ENCODE measurements at regions not wholly inside any gene's neighbourhood (a gene's known extent, or its start where the extent isn't known, plus 50 kb on each side); places are given as distances from the start of the nearest gene placed in this dataset.

DNA sequence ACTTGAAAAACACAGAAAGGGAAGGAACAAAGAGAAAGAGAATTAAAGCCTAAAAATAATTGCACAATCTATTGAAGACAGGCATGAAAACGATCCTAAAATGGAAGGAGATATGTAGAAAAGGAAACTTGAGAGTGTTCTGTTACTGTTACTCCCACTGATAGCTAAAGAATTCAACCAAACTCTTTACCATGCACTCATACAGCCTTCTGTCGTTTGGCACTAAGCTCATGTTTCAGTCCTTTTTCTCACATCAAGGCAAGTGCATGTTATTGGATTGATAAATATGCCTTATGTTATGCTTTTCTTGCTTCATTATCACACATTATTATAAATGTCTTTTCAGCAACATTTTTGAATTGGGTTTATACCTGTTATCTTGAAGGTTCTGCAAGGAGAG, 696.5 kb downstream of the EFNA5 start:
- no peak for DNase-seq

- DNase-seq: no peak
These were observed 703.9 kb downstream of the EFNA5 start for GRCh38 chr5:106966686-106967315.

DNA sequence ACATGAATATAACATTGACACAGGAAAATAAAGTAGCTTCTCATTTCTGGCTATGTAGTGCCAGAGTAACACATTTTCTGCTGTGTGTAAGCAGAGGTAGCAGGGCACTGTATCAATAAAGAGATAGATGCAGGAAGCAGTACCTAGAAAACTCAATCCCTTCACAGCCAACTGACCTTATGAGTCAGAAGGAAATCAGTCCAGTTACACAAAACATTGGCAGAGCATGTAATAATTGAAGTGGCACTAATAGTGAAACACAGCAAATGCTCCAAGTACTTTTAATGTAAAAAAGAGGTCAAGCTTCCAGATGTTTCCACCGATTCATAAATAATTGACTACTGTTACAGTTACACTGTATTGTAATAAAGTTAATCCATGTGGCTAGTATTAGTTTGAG, 706.6 kb downstream of the EFNA5 start:
- no peak for DNase-seq

- no peak for DNase-seq
These were observed 707.1 kb downstream of the EFNA5 start for GRCh38 chr5:106963630-106964029.

DNA sequence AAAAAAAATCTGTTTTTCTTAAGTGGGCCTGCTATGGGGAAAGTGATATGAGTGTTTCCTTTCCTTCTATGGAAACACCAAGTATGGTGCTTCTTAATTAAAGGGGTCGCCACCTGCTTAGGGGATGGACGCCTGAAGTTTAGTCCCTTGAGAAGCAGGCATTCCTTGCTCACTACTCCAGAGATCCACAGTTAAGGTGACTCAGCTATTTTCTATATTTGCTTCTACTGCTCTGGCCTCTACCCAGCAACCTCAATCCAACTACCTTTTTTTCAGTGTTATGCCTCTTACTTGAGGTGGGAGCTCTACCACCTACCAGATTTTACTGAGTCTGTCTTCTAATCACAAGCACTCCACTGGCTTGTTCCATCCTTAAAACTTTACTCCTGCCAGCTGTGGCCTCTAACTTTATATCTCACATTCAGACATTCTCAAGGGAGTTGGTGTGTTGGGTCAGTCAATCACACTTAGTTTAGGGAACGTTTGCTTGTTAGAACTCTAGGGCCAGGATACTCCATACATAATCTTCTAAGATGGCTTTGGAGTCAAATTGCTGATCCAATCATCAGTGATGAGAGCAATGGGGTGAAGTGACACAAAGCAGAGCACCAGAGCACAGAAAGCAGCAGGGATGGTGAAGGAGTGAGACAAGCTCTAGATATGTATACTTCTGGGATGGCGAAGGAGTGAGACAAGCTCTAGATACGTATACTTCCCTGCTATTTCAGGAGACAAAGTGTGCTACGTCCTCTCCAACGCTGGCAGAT, 708.1 kb downstream of the EFNA5 start:
- DNase-seq: no peak

DNA sequence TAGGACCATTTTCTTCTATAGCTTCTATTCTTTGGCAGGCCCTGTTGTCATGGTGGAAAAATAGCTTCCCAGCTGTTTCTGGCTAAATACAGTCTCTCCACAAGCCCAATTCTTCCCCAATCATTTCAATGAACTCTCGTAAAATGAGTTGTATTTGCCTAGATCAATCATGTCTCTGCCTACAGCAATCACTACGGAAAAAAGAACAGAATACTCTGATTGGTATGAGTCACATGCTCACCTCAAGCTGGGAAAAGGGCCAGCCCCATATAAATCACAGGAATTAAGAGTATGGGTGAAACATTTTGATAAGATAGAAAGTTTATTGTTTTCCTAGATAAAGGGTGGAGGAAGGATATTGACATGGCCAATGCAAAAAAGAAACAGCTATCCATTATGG, 711.4 kb downstream of the EFNA5 start:
- no peak for DNase-seq

DNA sequence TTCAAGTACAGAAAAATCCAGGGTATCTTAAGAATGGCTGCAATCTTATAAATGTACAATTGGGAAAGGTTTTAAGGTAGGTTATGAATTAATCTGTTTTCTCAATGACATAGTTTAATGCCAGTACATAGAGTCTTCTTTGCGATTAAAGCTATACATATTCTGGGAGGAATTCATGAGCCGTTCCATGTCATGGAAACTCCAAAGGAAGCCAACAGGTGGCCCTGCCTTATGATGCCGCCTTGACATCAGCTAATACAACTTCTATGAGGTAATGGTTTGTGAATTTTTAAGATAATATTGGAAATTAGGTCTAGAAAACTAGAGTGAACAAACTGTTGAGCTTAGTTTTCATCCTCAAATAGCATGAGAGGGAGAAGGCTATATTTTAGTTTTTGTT, 713.4 kb downstream of the EFNA5 start:
- no peak for DNase-seq

DNA sequence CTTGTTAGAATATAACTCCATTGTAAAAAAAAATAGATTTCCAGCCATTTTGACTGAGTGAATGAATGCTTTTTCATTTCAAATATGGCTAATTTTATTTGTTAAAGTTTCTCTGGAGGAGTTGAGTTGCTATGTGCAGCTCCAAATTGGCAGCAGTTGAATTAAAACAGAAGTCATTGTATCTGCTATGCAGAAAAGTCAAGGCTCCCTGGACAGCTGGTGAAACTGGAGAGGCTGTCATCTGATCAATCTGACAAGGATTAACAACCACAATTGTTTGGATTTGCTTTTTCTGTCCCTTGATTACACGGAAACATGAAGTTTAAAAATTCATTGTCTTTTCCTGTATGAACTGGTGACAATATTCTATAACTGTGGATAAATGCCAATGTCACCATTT, 713.9 kb downstream of the EFNA5 start:
- DNase-seq: no peak

DNA sequence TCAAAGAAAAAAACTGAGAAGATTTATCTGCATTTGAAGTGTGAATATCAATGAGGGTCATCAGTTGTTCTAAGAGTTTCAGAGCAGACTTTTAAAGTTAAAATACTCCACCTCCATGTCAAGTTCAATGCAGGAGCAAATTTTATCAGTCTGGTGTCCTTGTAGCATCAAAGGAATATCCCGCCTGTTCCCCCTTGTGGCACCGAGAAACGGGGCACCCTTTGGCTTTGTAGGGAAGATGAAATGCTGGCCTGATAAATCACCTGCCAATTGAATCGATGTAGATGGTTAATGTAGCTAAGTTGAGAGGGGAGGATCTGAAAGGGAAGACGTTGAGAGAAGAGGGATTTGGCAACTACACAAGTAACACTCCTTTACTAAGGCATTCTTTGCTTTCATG, 714.5 kb downstream of the EFNA5 start:
- no peak for DNase-seq

GRCh38 chr5:106940986-106941385, 729.8 kb downstream of the EFNA5 start:
- DNase-seq: no peak

DNA sequence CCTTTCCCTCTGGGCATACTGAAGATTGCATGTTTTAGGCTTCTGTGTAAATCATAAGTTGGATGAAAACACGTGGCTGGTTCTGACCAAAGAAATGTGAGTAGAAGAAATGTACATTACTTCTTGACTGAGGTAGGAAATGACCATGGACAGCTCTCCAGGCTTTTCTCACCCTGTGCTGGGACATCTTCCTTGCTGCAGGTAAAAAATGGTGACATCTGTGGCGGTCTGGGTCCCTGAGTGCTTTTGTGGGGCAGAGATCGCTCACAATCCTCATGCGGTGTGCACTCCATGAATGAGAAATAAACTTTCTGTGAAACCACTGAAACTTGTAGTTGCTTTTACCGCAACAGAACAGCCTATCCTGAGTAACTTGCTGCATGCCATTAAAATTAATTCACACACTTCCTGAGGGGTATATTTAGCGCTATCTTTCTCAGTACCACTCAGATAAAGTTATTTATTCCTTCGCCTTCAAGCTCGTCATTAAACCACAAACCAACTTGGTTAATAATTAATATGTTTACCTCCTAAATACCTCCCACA, 730.4 kb downstream of the EFNA5 start:
- DNase-seq: no peak

DNA sequence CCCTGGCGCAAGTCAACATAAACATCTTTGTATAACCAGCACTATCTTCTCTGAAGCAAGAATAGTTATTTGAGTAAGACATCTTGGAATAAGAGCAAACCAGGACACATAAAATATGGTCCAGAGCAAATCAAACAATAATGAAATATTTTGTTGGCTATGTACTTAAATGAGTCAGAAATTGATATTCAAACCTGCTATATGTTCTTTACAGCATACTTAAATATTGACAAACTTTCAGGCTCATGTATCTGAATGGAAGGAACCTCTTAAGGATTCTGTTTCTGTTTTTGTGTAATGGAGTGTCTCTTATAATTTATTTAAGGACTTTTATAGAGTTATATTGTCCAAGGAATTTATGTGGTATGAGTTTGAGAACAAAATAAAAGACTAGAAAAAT, 747.3 kb downstream of the EFNA5 start:
- no peak for DNase-seq

DNA sequence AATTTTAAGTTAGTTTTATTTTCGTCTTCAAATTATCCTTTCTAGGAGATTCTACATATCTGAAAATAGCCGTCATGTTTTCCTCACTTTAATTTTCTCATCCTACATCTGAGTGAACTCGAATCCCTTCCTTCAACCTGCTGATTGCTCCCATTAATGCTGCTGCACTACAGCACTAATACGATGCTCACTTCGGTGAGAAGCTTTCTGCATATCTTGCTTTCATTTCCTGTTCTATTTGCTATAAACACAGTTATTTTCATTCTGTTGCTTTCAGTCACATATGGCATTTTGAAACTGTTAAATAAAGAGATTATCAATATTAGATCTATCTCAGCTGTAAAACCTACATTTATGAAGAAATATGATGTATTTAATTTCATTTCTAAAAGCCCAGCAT, 749.2 kb downstream of the EFNA5 start:
- no peak for DNase-seq

- no peak for DNase-seq
These were observed 760.3 kb downstream of the EFNA5 start for GRCh38 chr5:106910486-106910885.

GRCh38 chr5:106909716-106910115, 761.0 kb downstream of the EFNA5 start:
- no peak for DNase-seq

GRCh38 chr5:106907979-106908378, 762.8 kb downstream of the EFNA5 start:
- no peak for DNase-seq

- no peak for DNase-seq
These were observed 764.5 kb downstream of the EFNA5 start for GRCh38 chr5:106906199-106906598.

GRCh38 chr5:106894964-106895363, 775.8 kb downstream of the EFNA5 start:
- no peak for DNase-seq

DNA sequence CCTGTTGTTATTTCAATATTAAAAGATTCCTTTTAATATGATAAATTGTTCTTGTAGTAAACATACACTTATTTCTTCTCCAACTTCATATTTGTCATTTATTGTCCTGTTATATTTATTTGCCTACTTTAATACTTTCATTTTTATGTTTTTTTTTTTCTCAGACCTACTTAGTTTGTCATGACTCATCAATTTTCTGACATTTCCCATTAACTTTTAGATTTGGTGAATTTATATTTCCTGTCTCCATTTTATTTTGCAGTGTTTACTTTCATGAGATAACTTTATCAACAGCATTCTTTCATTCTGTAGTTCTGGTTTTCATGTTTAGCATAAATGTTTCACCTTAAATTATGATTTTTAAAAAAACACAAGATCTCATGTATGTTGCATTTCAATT, 788.7 kb downstream of the EFNA5 start:
- DNase-seq: no peak

GRCh38 chr5:106880656-106881055, 790.1 kb downstream of the EFNA5 start:
- DNase-seq: no peak

DNA sequence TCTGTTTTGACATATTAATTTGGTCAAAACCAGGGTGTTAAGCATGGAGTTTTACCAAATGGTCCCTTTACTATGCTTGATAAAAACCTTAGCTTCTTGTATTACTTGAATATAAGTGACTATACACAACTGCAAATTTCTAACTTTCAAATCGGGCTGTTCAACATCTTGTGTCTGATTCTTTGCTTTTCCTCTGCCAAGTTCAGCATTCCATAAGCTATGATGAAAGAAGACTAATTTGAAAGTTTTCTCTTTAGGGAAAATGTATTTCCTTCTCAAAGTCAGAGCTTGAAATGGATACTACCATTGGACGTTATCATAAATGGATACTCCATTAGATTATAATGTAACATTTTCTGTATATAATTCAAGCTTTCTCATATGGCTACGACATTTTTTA, 792.9 kb downstream of the EFNA5 start:
- DNase-seq: no peak

DNA sequence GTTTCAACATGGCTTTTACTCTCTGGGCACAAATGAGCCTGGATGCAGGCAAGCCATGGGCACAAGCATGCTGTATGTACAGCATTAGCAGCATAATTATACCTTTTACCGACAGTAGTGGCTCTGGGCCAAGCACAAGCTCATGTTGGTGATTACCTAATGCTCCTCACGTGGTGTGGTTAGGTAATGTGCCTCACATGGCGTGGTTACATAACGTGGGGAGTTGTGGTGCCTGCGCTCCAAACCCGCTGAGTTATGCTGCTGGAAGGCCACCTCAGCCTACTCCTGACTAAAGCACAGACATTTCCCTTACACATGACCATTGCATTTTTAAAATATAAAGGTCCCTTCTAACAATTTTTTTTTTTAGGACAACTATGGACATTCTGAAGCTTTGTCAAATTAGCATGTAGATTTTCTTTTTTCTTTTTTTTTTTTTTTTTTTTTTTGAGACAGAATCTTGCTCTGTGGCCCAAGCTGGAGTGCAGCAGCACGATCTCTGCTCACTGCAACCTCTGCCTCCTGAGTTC, 794.0 kb downstream of the EFNA5 start:
- DNase-seq: no peak

DNA sequence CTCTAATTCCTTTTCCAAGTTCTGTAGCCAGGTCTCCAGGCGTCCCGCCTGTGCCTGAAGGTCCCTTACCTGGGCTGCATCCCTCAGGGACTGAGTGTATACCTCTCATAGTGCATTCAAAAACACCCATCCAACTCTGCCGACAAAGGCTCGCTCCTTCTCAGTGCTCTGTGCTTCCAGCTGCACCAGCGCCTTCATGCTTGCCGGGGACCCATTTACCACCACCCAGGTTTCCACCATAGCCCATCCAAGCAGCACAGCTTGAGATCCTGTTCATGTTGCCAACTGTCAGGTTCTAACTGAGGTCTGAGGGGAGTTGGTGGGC, 794.5 kb downstream of the EFNA5 start:
- DNase-seq: no peak

DNA sequence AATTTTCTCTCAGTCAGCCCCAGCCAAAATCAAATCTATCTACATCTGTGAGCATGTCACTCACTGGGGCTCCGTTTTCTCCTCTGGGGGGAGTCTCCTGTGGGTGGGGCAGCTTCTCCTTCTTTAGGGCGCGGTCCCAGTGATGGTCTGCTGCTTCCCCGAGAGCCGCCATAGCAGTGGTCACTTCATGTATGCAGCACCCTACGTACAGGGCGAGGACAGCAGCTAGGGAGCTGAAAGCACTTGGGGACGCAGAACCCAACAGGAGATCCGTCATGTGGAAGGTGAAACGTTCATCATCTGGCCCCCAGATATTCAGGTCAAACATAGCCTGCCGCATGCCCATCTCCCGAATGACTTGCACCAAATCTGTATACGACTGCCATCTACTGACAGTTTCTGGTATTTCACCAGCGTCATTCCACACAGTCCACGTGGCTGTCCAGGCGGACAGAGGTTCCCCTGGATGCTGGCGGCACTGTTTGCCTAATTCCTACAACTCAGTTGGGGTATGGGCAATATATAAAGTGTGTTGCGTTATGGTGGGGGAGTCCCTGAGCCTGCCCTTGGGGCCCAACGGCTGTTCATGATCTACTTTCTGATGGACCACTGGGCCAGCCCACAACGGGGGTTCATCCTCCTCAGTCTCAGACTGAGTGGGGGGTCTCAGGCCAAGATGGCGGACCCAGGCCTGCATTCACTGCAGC, 795.0 kb downstream of the EFNA5 start:
- no peak for DNase-seq

Measured in CD4-positive, alpha-beta T cell treated with Interferon alpha-2 for 1 hour (primary cell).